GM21367 (cell line): ENCODE measurements at regions not wholly inside any gene's neighbourhood (a gene's known extent, or its start where the extent isn't known, plus 50 kb on each side); places are given as distances from the start of the nearest gene placed in this dataset.

ENCODE experiments used
- ATAC-seq: cut with Tn5 transposase; IDR thresholded peaks from one replicate; pipeline ENCODE4 v1.9.1; 2021; ENCODE audit not compliant: unreplicated experiment

GRCh38 chr9:16193066-16193465, 640.2 kb downstream of the CCDC171 start:
- ATAC-seq, result no peak

GRCh38 chr9:16196206-16196605, 643.4 kb downstream of the CCDC171 start:
- no peak for ATAC-seq

GRCh38 chr9:16197578-16198370, 644.9 kb downstream of the CCDC171 start:
- no peak for ATAC-seq

- ATAC-seq, result no peak
Observed at GRCh38 chr9:16198996-16199395, 646.2 kb downstream of the CCDC171 start.

- no peak for ATAC-seq
Observed at GRCh38 chr9:16202221-16202620, 649.4 kb downstream of the CCDC171 start.

GRCh38 chr9:16202914-16203728, 650.3 kb downstream of the CCDC171 start:
- ATAC-seq, result no peak

GRCh38 chr9:16203729-16204573, 651.1 kb downstream of the CCDC171 start:
- ATAC-seq, result no peak

GRCh38 chr9:16205455-16205854, 652.6 kb downstream of the CCDC171 start:
- ATAC-seq, result no peak

GRCh38 chr9:16206518-16206917, 653.7 kb downstream of the CCDC171 start:
- ATAC-seq, result no peak

- no peak for ATAC-seq
Observed at GRCh38 chr9:16207161-16207560, 654.3 kb downstream of the CCDC171 start.

GRCh38 chr9:16210440-16210839, 657.6 kb downstream of the CCDC171 start:
- ATAC-seq, result no peak

- ATAC-seq, result no peak
Observed at GRCh38 chr9:16211946-16212345, 658.5 kb downstream of the BNC2 start.

GRCh38 chr9:16213781-16214515, 656.5 kb downstream of the BNC2 start:
- no peak for ATAC-seq

- no peak for ATAC-seq
Observed at GRCh38 chr9:16214677-16215352, 655.7 kb downstream of the BNC2 start.

GRCh38 chr9:16215353-16215680, 655.2 kb downstream of the BNC2 start:
- no peak for ATAC-seq

GRCh38 chr9:16217943-16218701, 652.3 kb downstream of the BNC2 start:
- no peak for ATAC-seq

- no peak for ATAC-seq
Observed at GRCh38 chr9:16221366-16221765, 649.1 kb downstream of the BNC2 start.

GRCh38 chr9:16221822-16222547, 648.5 kb downstream of the BNC2 start:
- no peak for ATAC-seq
